SK-N-SH treated with all-trans-retinoic acid at 6 μM for 48 hours (cell line): ENCODE measurements at regions not wholly inside any gene's neighbourhood (a gene's known extent, or its start where the extent isn't known, plus 50 kb on each side); places are given as distances from the start of the nearest gene placed in this dataset.

Experiments
- ATAC-seq: fragments of 200-7000 bp; cut with Tn5 transposase; 3 replicates; pipeline ENCODE4 v1.9.1; 2020; ENCODE audit warnings: mild to moderate bottlenecking, moderate library complexity
- ARNTL ChIP-seq: fragments of 450-650 bp; formaldehyde crosslinking; IDR thresholded peaks from 2 replicates; pipeline ENCODE4 v1.5.0; 2020; ENCODE audit warnings: low read depth, mild to moderate bottlenecking, moderate library complexity, borderline replicate concordance
- CREB5 ChIP-seq: fragments of 250-450 bp; sonication (Bioruptor Pico); IDR thresholded peaks from 2 replicates; pipeline ENCODE4 v1.5.1; 2020; ENCODE audit warnings: low read depth, mild to moderate bottlenecking, moderate library complexity
- CSDC2 ChIP-seq: fragments of 250-450 bp; sonication (Bioruptor Pico); IDR thresholded peaks from 2 replicates; pipeline ENCODE4 v1.5.0; 2020; ENCODE audit warnings: mild to moderate bottlenecking, moderate library complexity
- CSRNP3 ChIP-seq: fragments of 250-450 bp; sonication (Bioruptor Pico); IDR thresholded peaks from 2 replicates; pipeline ENCODE4 v1.5.1; 2021; ENCODE audit warnings: mild to moderate bottlenecking, moderate library complexity
- ESRRG ChIP-seq: fragments of 250-450 bp; sonication (Bioruptor Pico); IDR thresholded peaks from 2 replicates; pipeline ENCODE4 v1.6.1; 2021; ENCODE audit warnings: mild to moderate bottlenecking
- GLIS3 ChIP-seq: fragments of 250-450 bp; sonication (Bioruptor Pico); IDR thresholded peaks from 2 replicates; pipeline ENCODE4 v1.5.0; 2020; ENCODE audit warnings: mild to moderate bottlenecking, moderate library complexity
- ISL1 ChIP-seq: fragments of 250-450 bp; sonication (Bioruptor Pico); IDR thresholded peaks from 2 replicates; pipeline ENCODE4 v2.1.2; 2022; ENCODE audit warnings: mild to moderate bottlenecking, moderate library complexity
- OSR1 ChIP-seq: fragments of 250-450 bp; sonication (Bioruptor Pico); IDR thresholded peaks from 2 replicates; pipeline ENCODE4 v1.8.0; 2022; ENCODE audit warnings: moderate library complexity, mild to moderate bottlenecking, inconsistent platforms
- POU6F1 ChIP-seq: fragments of 250-450 bp; sonication (Bioruptor Pico); IDR thresholded peaks from 2 replicates; pipeline ENCODE4 v1.8.0; 2021; ENCODE audit warnings: low read depth, mild to moderate bottlenecking, moderate library complexity, borderline replicate concordance
- RARB ChIP-seq: fragments of 250-450 bp; sonication (Bioruptor Pico); IDR thresholded peaks from 2 replicates; pipeline ENCODE4 v1.8.0; 2021; ENCODE audit warnings: mild to moderate bottlenecking, moderate library complexity
- TOX ChIP-seq: fragments of 250-450 bp; sonication (Bioruptor Pico); IDR thresholded peaks from 2 replicates; pipeline ENCODE4 v1.8.0; 2021; ENCODE audit warnings: mild to moderate bottlenecking, moderate library complexity, borderline replicate concordance
- TSHZ2 ChIP-seq: fragments of 250-450 bp; sonication (Bioruptor Pico); IDR thresholded peaks from 2 replicates; pipeline ENCODE4 v1.5.0; 2020; ENCODE audit warnings: mild to moderate bottlenecking, moderate library complexity
- ZC3H10 ChIP-seq: fragments of 250-450 bp; sonication (Bioruptor Pico); IDR thresholded peaks from 2 replicates; pipeline ENCODE4 v1.5.1; 2021; ENCODE audit warnings: mild to moderate bottlenecking, moderate library complexity
- ZFP3 ChIP-seq: fragments of 250-450 bp; sonication (Bioruptor Pico); IDR thresholded peaks from 2 replicates; pipeline ENCODE4 v1.5.0; 2020; ENCODE audit warnings: mild to moderate bottlenecking, moderate library complexity
- ZFP30 ChIP-seq: fragments of 450-650 bp; formaldehyde crosslinking; IDR thresholded peaks from 2 replicates; pipeline ENCODE4 v1.5.0; 2022; ENCODE audit warnings: mild to moderate bottlenecking, moderate library complexity
- ZNF565 ChIP-seq: fragments of 450-650 bp; formaldehyde crosslinking; conservative IDR thresholded peaks from 2 replicates; pipeline ENCODE4 v1.5.0; 2020; ENCODE audit warnings: low read depth, mild to moderate bottlenecking, moderate library complexity
- ZNF70 ChIP-seq: fragments of 450-650 bp; formaldehyde crosslinking; IDR thresholded peaks from 2 replicates; pipeline ENCODE4 v1.5.0; 2020; ENCODE audit warnings: mild to moderate bottlenecking, moderate library complexity
- TF ChIP-seq, protein P1 (sequence below): fragments of 250-450 bp; sonication (Bioruptor Pico); IDR thresholded peaks from 2 replicates; pipeline ENCODE4 v1.8.0; 2020; ENCODE audit warnings: mild to moderate bottlenecking, moderate library complexity, borderline replicate concordance

DNA sequence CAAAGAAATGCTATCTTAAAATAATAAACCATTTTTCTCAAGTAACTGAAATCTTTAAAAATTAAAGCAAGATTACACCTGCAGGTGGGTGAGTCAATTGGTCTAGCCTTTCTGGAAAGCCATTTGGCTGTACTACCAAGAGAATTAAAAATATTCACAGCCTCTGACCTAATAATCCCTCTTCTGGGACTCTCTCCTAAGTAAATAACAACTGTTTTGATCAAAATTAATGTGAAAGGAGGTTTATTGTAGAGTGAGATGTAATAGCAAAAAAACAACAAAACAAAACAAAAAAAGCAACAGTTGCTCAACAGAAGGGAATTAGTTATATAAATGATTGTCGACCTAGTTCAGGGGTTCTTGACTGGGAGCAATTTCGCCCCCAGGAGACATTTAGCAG, 89.0 kb downstream of the GEMIN8 start:
- TF ChIP-seq ISL1 (CRISPR knock-in tag): no peak
- no peak for TF ChIP-seq TOX (CRISPR knock-in tag)
- no peak for TF ChIP-seq ZNF565 (CRISPR knock-in tag)
- TF ChIP-seq POU6F1 (CRISPR knock-in tag): no peak
- no peak for TF ChIP-seq ZC3H10
- TF ChIP-seq ZFP3 (CRISPR knock-in tag): no peak
- no peak for TF ChIP-seq ZNF70 (CRISPR knock-in tag)
- TF ChIP-seq TSHZ2 (CRISPR knock-in tag): no peak

GRCh38 chrX:13939741-13940597, 89.7 kb downstream of the GEMIN8 start:
- TF ChIP-seq ESRRG (CRISPR knock-in tag): no peak
- no peak for TF ChIP-seq CSDC2 (CRISPR knock-in tag)
- TF ChIP-seq, protein P1, sequence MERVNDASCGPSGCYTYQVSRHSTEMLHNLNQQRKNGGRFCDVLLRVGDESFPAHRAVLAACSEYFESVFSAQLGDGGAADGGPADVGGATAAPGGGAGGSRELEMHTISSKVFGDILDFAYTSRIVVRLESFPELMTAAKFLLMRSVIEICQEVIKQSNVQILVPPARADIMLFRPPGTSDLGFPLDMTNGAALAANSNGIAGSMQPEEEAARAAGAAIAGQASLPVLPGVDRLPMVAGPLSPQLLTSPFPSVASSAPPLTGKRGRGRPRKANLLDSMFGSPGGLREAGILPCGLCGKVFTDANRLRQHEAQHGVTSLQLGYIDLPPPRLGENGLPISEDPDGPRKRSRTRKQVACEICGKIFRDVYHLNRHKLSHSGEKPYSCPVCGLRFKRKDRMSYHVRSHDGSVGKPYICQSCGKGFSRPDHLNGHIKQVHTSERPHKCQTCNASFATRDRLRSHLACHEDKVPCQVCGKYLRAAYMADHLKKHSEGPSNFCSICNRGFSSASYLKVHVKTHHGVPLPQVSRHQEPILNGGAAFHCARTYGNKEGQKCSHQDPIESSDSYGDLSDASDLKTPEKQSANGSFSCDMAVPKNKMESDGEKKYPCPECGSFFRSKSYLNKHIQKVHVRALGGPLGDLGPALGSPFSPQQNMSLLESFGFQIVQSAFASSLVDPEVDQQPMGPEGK (CRISPR knock-in tag): no peak
- TF ChIP-seq ZC3H10: no peak
- no peak for TF ChIP-seq RARB (CRISPR knock-in tag)
- TF ChIP-seq ISL1 (CRISPR knock-in tag): no peak
- no peak for TF ChIP-seq ZFP30
- TF ChIP-seq ZNF70 (CRISPR knock-in tag): no peak
- TF ChIP-seq GLIS3 (CRISPR knock-in tag): no peak
- TF ChIP-seq CSRNP3 (CRISPR knock-in tag): no peak
- TF ChIP-seq POU6F1 (CRISPR knock-in tag): no peak
- TF ChIP-seq ARNTL (CRISPR knock-in tag): no peak
- TF ChIP-seq OSR1 (CRISPR knock-in tag): no peak
- no peak for TF ChIP-seq CREB5 (CRISPR knock-in tag)
- no peak for ATAC-seq

More for the DNA sequence above, 89.0 kb downstream of the GEMIN8 start:
- no peak for ATAC-seq
